HG03280 (cell line): ENCODE measurements at regions not wholly inside any gene's neighbourhood (a gene's known extent, or its start where the extent isn't known, plus 50 kb on each side); places are given as distances from the start of the nearest gene placed in this dataset.

Source experiments
- ATAC-seq: cut with Tn5 transposase; IDR thresholded peaks from one replicate; pipeline ENCODE4 v1.9.1; 2021; ENCODE audit warnings: mild to moderate bottlenecking, moderate library complexity; ENCODE audit not compliant: unreplicated experiment

- ATAC-seq = no peak
Measured at GRCh38 chr2:126792186-126792585, 106.5 kb upstream of the TEX51 start.

- ATAC-seq = no peak
Measured at GRCh38 chr2:126792993-126793392, 105.7 kb upstream of the TEX51 start.

- ATAC-seq = no peak
Measured at GRCh38 chr2:126793885-126794613, 104.6 kb upstream of the TEX51 start.

DNA sequence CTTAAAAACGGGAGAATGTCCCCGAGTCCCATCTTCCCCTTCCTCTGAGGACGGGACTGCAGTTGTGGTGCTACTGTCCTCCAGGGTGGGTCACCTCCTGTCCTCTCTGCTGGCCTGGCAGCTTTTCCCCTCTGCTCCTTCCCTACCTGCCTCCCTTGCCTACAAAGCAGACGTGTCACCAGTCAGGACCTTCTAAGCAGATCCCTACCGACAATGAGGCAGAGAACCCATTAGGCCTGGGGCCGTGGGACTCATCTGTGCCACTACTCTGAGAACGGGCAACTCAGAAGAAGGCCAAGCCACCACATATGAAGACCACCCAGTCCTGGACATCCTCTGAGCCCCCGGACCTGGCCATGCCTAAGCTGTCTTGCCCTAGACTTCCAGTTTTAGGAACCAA, 103.0 kb upstream of the TEX51 start:
- ATAC-seq = no peak

DNA sequence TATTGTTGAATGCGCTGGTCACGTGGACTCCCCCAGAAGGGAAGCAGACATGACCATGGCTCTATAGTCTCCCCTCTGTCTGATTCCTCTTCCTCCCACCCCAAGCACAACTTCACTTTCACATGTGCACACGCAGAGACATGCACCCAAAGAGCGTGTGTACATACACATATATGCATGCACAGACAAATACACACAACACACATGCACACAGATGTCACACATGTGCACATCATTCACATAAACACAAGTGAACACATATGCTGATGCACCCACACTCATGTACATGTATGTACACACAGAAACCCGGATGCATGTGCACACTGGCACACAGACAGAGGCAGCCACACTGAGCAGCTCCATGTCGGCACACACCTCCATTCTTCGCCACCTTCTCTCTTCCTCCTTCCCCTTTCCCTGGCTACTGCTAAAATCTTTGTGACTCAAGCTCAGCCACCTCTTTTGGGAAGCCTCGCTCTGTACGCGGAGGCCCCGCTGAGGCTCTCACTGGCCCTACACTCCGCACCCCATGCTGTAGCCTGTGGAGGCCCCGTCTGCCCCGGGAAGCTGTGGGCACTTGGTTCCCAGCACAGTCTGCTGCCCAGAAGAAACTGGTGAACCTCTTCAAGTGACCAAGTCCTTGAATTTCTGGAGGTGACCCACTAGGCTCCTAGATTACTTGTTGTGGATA, 101.6 kb upstream of the TEX51 start:
- ATAC-seq = no peak

- no peak for ATAC-seq
Measured at GRCh38 chr2:126797622-126798275, 100.9 kb upstream of the TEX51 start.

GRCh38 chr2:126798276-126799140, 100.2 kb upstream of the TEX51 start:
- no peak for ATAC-seq

GRCh38 chr2:126799301-126799700, 99.4 kb upstream of the TEX51 start:
- no peak for ATAC-seq

DNA sequence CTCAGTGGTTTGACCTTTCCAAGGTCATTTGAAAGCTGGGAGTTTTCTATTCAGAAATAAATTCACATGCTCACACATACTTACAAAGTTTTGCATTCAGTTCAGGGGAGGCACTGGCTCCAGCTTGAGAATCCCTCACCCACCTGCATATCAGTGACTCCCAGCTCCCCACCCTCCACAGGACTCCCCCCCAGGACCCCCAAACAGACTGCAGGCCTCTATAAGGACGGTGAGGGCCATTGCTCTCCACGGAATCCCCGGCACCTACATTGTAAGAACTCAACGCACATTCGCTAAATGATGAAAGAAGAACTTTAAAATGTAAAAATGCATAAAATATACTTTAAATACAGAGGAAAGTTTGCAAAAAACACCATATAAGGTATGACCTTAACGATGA, 97.2 kb upstream of the TEX51 start:
- ATAC-seq = no peak

DNA sequence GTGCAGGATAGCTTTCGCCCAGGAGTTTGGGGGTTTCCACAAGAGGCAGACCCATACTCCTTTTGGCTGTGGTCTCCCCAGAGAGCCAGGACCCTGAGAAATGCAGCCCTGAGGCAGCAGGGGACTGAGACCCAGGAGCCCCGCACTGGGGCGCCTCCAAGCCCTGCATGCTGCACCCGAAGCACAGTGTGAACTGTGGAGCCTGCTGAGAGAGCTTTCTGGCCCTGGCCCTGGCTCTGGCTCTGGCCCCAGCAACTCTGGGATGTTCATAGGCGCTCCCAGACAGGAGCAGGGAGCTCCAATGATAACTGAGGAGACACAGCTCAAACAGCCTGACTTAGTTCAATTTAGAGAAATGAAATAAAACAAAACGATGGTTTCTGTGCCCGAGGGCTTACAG, 96.4 kb upstream of the TEX51 start:
- no peak for ATAC-seq

- no peak for ATAC-seq
Measured at GRCh38 chr2:126802774-126803433, 95.8 kb upstream of the TEX51 start.

- no peak for ATAC-seq
Measured at GRCh38 chr2:126803434-126803775, 95.3 kb upstream of the TEX51 start.

GRCh38 chr2:126804347-126804746, 94.3 kb upstream of the TEX51 start:
- no peak for ATAC-seq

GRCh38 chr2:126808929-126809328, 89.8 kb upstream of the TEX51 start:
- no peak for ATAC-seq

DNA sequence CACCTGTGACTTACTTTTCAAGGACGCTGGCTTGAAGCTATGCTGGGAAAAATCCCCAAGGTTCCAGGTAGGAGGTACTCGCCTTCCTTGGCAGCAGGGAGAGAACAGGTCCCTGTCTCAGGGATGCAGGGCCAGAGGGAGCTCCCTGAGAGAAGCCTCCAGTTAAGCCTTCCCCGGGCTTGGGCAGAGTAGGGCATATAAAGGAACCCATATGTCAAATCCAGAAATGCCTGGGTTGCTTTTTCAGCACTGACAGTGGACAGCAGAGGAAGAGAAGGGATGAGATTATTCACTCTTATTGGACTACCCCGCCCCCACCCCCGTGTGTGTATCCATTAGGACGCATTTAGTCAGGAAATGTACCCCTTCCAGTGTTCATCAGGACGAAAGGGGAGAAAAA, 89.3 kb upstream of the TEX51 start:
- no peak for ATAC-seq

DNA sequence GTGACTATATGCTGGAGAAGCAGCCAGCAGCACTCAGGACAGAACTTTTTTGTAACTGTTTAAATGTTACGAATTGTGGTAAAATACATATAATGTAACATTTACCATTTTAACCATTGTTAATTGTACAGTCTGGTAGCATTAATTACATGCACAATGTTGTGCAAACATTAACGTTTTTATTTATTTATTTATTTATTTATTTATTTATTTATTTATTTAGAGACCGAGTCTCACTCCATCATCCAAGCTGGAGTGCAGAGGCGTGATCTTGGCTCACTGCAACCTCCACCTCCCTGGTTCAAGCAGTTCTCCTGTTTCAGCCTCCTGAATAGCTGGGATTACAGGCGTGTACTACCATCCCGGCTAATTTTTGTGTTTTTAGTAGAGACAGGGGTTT, 88.7 kb upstream of the TEX51 start:
- no peak for ATAC-seq

DNA sequence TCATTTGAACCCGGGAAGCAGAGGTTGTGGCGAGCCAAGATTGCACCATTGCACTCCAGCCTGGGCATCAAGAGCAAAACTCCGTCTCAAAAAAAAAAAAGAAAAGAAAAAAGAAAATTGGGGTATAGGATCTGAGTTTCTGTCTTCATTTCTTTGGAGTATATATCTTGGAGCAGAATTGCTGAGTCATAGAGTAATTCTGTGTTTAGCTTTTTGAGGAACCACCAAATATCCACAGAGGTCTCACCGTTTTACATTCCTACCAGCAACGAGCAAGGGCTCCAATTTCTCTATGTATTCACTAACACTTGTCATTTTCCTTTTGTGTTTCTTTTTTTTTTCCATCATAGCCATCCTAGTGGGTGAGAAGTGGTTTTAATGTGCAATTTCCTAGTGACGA, 87.6 kb upstream of the TEX51 start:
- ATAC-seq = no peak

GRCh38 chr2:126817172-126817571, 81.5 kb upstream of the TEX51 start:
- no peak for ATAC-seq

DNA sequence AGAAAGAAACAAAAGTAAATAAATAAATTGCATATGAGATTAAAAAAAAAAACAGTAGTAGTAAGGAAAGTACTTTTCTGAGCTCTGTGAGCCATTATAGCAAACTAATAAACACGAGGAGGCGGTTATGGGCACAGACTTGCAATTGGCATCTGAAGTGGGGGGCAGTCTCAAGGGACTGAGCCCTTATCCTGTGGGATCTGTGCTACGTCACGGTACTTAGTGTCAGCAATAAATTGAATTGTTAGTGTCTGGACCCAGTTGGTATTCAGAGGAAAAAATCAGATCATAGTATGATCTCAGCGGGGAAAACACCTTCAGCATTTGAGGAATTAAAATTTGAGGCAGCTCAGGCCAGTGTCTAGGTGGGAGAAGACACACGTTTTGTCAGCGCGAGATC, 76.6 kb upstream of the TEX51 start:
- no peak for ATAC-seq

GRCh38 chr2:126822921-126823320, 75.8 kb upstream of the TEX51 start:
- no peak for ATAC-seq

DNA sequence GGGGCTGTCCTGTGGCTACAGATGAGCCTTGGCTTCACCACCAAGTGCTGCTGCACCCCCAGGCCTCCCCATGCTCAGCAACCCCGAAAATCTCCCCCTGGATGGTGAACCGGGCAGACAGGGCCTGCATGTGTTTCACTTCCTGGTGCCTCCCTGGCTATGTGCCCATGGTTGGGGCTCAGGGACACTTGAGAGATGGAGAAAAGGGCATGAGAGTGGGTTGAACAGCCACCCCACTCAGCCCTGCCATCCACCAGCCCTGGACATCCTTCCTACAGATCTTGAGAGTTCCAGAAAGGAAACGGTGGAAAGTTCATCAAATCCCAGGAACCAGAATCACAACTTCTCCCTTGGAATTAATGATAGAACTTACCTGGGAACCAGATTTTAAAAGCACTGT, 74.7 kb upstream of the TEX51 start:
- ATAC-seq = no peak
